B cell (primary cell): ENCODE measurements at regions not wholly inside any gene's neighbourhood (a gene's known extent, or its start where the extent isn't known, plus 50 kb on each side); places are given as distances from the start of the nearest gene placed in this dataset.

Experiments
- ATAC-seq: fragments of 200-7000 bp; cut with Tn5 transposase; one replicate; pipeline ENCODE4 v1.10.0; 2021; ENCODE audit warnings: low read depth, mild to moderate bottlenecking, moderate number of reproducible peaks, moderate library complexity
- CTCF ChIA-PET: fragments of 350-600 bp; sonication (Branson Sonifier 250); formaldehyde crosslinking; loops from one replicate; lab custom pipeline; 2021; ENCODE audit warnings: antibody characterized with exemption, inconsistent platforms; lab: Charles Lee
- POLR2A ChIA-PET: fragments of 350-600 bp; sonication (Branson Sonifier 250); formaldehyde crosslinking; loops from one replicate; lab custom pipeline; 2021; ENCODE audit warnings: antibody characterized with exemption; lab: Charles Lee
- DNase-seq: peaks from one replicate; pipeline ENCODE4 v3.0.0; 2013
- H2AFZ ChIP-seq: 2 replicates; pipeline ENCODE4 v1.6.1; 2012; ENCODE audit warnings: mild to moderate bottlenecking, low read depth, low read length; ENCODE audit not compliant: insufficient read depth, poor library complexity, severe bottlenecking
- H3K27ac ChIP-seq, 2 donors: 1 replicate in 1 of 2; 2 replicates in 1 of 2; pipeline ENCODE4 v1.5.1; 2012 to 2013; ENCODE audit warnings: low read length in 2 of 2, mild to moderate bottlenecking in 2 of 2, moderate library complexity in 1 of 2
- H3K27me3 ChIP-seq, 4 experiments: fragments of 200-600 bp in 1 of 4; sonication (generic) in 1 of 4; replicated peaks in 1 of 4; 1 replicate in 2 of 4; 2 replicates in 2 of 4; pipeline versions ENCODE4 v1.6.1 to v1.7.0; 2013 to 2016; ENCODE audit warnings: low read length in 3 of 4, mild to moderate bottlenecking in 2 of 4, mixed read lengths in 1 of 4, moderate library complexity in 1 of 4; ENCODE audit not compliant: insufficient read depth in 4 of 4, control insufficient read depth in 3 of 4; ENCODE audit errors: control extremely low read depth in 1 of 4
- H3K36me3 ChIP-seq, 2 experiments: replicated peaks in 1 of 2; 1 replicate in 1 of 2; 2 replicates in 1 of 2; pipeline versions ENCODE4 v1.6.1 to v1.7.1; 2013; ENCODE audit warnings: low read length in 1 of 2; ENCODE audit not compliant: insufficient read depth in 2 of 2, control insufficient read depth in 1 of 2; ENCODE audit errors: control extremely low read depth in 1 of 2, extremely low read depth in 1 of 2
- H3K4me1 ChIP-seq, 2 donors: fragments of 200-600 bp in 1 of 2; sonication (generic) in 1 of 2; 1 replicate in 1 of 2; 2 replicates in 1 of 2; pipeline versions ENCODE4 v1.5.1 to v1.6.1; 2013 to 2017; ENCODE audit warnings: low read length in 2 of 2; ENCODE audit not compliant: control insufficient read depth in 2 of 2, insufficient read depth in 2 of 2
- H3K4me2 ChIP-seq: replicated peaks from 2 replicates; pipeline ENCODE3; 2012; ENCODE audit warnings: mild to moderate bottlenecking, low read depth, low read length; ENCODE audit not compliant: poor library complexity, severe bottlenecking
- H3K4me3 ChIP-seq, 5 experiments: fragments of 200-600 bp in 1 of 5; sonication (generic) in 1 of 5; 1 replicate in 3 of 5; 2 replicates in 2 of 5; pipeline versions ENCODE4 v1.5.1 to v1.7.0; 2011 to 2016; ENCODE audit warnings: low read length in 4 of 5, mild to moderate bottlenecking in 4 of 5, low read depth in 2 of 5, control low read depth in 1 of 5, moderate library complexity in 1 of 5; ENCODE audit not compliant: insufficient read depth in 1 of 5; ENCODE audit errors: control extremely low read depth in 1 of 5, extremely low read depth in 1 of 5
- H3K79me2 ChIP-seq: fragments of 200-600 bp; sonication (generic); one replicate; pipeline ENCODE4 v1.6.0; 2016; ENCODE audit warnings: low read length; ENCODE audit not compliant: control insufficient read depth, insufficient read depth
- H3K9ac ChIP-seq: fragments of 200-600 bp; sonication (generic); 2 replicates; pipeline ENCODE4 v1.6.1; 2017; ENCODE audit warnings: mild to moderate bottlenecking, low read length, moderate library complexity
- H3K9me3 ChIP-seq, 3 donors: one replicate each; pipeline versions ENCODE4 v1.6.1 to v1.7.1; 2013; ENCODE audit warnings: low read length in 2 of 3; ENCODE audit not compliant: control insufficient read depth in 2 of 3, insufficient read depth in 1 of 3; ENCODE audit errors: control extremely low read depth in 1 of 3
- H4K20me1 ChIP-seq: 2 replicates; pipeline ENCODE4 v1.6.0; 2012; ENCODE audit warnings: mild to moderate bottlenecking, low read length; ENCODE audit not compliant: insufficient read depth, control insufficient read depth, poor library complexity, severe bottlenecking
- H3K27ac Mint-ChIP-seq: one replicate; pipeline ENCODE4 v1.8.0; 2021; ENCODE audit warnings: mixed read lengths
- H3K27me3 Mint-ChIP-seq: one replicate; pipeline ENCODE4 v1.8.0; 2021; ENCODE audit warnings: mixed read lengths
- H3K4me1 Mint-ChIP-seq: one replicate; pipeline ENCODE4 v1.8.0; 2021; ENCODE audit warnings: mixed read lengths
- H3K4me3 Mint-ChIP-seq: one replicate; pipeline ENCODE4 v1.8.0; 2021; ENCODE audit warnings: mixed read lengths
- H3K9me3 Mint-ChIP-seq: one replicate; pipeline ENCODE4 v1.8.0; 2022; ENCODE audit warnings: mixed read lengths; ENCODE audit not compliant: insufficient read depth
- EZH2 ChIP-seq: IDR thresholded peaks from 2 replicates; pipeline ENCODE4 v1.6.1; 2012; ENCODE audit warnings: borderline replicate concordance, low read depth, mild to moderate bottlenecking, moderate library complexity, low read length; ENCODE audit not compliant: insufficient read depth, poor library complexity, severe bottlenecking
- WGBS: methylation state at CpG from one replicate; pipeline ENCODE4 v1.1.5; 2013; ENCODE audit warnings: missing lambda C conversion rate; ENCODE audit not compliant: insufficient coverage; 5-methylcytosine and 5-hydroxymethylcytosine counted together
- intact Hi-C: fragments of 100-400 bp; cut with micrococcal nuclease; formaldehyde crosslinking; loops from one replicate; pipeline ENCODE4 v1.10.0; 2022
- TF ChIP-seq, protein P1 (sequence below): fragments of 200-600 bp; IDR thresholded peaks from one replicate; pipeline ENCODE4 v1.8.0; 2022; ENCODE audit warnings: antibody characterized with exemption, mild to moderate bottlenecking

GRCh38 chr2:67628892-67629291 is 231.8 kb downstream of the ETAA1 start:
- H3K4me1 ChIP-seq = no peaks in the 10 kb centered on the region
- H3K27ac ChIP-seq = no peak overlapping the region
- H3K4me3 Mint-ChIP-seq = no peak overlapping the region
- H2AFZ ChIP-seq = no peak overlapping the region
- DNase-seq (no peak), ATAC-seq (no peak)
- H3K4me1 Mint-ChIP-seq = no peaks in the 10 kb centered on the region
- H3K27ac Mint-ChIP-seq = no peak overlapping the region
- H3K9me3 Mint-ChIP-seq = no peaks in the 10 kb centered on the region
- intact Hi-C loops = no loop called here
- H3K4me3 ChIP-seq = no peak overlapping the region
- ChIA-PET CTCF (no interaction called here), POLR2A (no interaction called here)
- H3K27me3 Mint-ChIP-seq = peaks cover 3% of the 10 kb centered on the region
- no peak overlapping the region for H3K9ac ChIP-seq
- no peaks in the 10 kb centered on the region for H3K9me3 ChIP-seq
- H3K79me2 ChIP-seq = no peaks in the 10 kb centered on the region
- TF ChIP-seq, protein P1, sequence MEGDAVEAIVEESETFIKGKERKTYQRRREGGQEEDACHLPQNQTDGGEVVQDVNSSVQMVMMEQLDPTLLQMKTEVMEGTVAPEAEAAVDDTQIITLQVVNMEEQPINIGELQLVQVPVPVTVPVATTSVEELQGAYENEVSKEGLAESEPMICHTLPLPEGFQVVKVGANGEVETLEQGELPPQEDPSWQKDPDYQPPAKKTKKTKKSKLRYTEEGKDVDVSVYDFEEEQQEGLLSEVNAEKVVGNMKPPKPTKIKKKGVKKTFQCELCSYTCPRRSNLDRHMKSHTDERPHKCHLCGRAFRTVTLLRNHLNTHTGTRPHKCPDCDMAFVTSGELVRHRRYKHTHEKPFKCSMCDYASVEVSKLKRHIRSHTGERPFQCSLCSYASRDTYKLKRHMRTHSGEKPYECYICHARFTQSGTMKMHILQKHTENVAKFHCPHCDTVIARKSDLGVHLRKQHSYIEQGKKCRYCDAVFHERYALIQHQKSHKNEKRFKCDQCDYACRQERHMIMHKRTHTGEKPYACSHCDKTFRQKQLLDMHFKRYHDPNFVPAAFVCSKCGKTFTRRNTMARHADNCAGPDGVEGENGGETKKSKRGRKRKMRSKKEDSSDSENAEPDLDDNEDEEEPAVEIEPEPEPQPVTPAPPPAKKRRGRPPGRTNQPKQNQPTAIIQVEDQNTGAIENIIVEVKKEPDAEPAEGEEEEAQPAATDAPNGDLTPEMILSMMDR = no peak
- TF ChIP-seq EZH2 = no peak
- no peaks in the 10 kb centered on the region for H3K27me3 ChIP-seq
- no peak overlapping the region for H3K4me2 ChIP-seq
- H3K36me3 ChIP-seq = no peaks in the 10 kb centered on the region
- WGBS = no CpG with 5 or more reads among the region's 1 CpG
- H4K20me1 ChIP-seq = no peaks in the 10 kb centered on the region

GRCh38 chr2:67631483-67631882 is 234.3 kb downstream of the ETAA1 start:
- no peak overlapping the region for H3K4me3 ChIP-seq
- no peak overlapping the region for H3K4me3 Mint-ChIP-seq
- H3K27ac Mint-ChIP-seq = no peak overlapping the region
- H3K9ac ChIP-seq = no peak overlapping the region
- no peaks in the 10 kb centered on the region for H3K4me1 ChIP-seq
- ATAC-seq = no peak
- no peaks in the 10 kb centered on the region for H3K27me3 ChIP-seq
- H3K36me3 ChIP-seq = no peaks in the 10 kb centered on the region
- no peak overlapping the region for H2AFZ ChIP-seq
- intact Hi-C loops = no loop called here
- no peak for TF ChIP-seq EZH2
- TF ChIP-seq, protein P1 = no peak
- H3K9me3 Mint-ChIP-seq = no peaks in the 10 kb centered on the region
- ChIA-PET CTCF (no interaction called here), POLR2A (no interaction called here)
- peaks cover 3% of the 10 kb centered on the region for H3K27me3 Mint-ChIP-seq
- no peak overlapping the region for H3K4me2 ChIP-seq
- no peak for DNase-seq
- H3K4me1 Mint-ChIP-seq = no peaks in the 10 kb centered on the region
- H3K9me3 ChIP-seq = no peaks in the 10 kb centered on the region
- no peaks in the 10 kb centered on the region for H3K79me2 ChIP-seq
- H3K27ac ChIP-seq = no peak overlapping the region
- H4K20me1 ChIP-seq = no peaks in the 10 kb centered on the region
